H1 (cell line): ENCODE measurements at regions not wholly inside any gene's neighbourhood (a gene's known extent, or its start where the extent isn't known, plus 50 kb on each side); places are given as distances from the start of the nearest gene placed in this dataset. TPM values are rescaled to one million over a fixed set of nuclear protein-coding genes. Genes with fewer than 3 reads are reported as not detected.

Experiments
- ASH2L ChIP-seq: fragments of 200-600, 300-600 bp; sonication (generic); IDR thresholded peaks from one replicate; pipeline ENCODE4 v1.7.1; 2017; ENCODE audit warnings: low read length
- CBX8 ChIP-seq: fragments of 300-800, 300-1000 bp; sonication (generic); IDR thresholded peaks from 2 replicates; pipeline ENCODE4 v1.7.1; 2016; ENCODE audit warnings: low read depth, low read length, borderline replicate concordance
- CEBPB ChIP-seq: IDR thresholded peaks from 2 replicates; pipeline ENCODE4 v1.6.1; 2012; ENCODE audit warnings: low read depth, low read length
- EZH2 ChIP-seq: fragments of 200-600 bp; sonication (generic); IDR thresholded peaks from 2 replicates; pipeline ENCODE4 v1.7.1; 2012; ENCODE audit warnings: low read depth, mild to moderate bottlenecking, moderate library complexity, low read length, inconsistent platforms; ENCODE audit not compliant: severe bottlenecking
- HDAC6 ChIP-seq: IDR thresholded peaks from one replicate; pipeline ENCODE4 v1.7.1; 2012; ENCODE audit warnings: low read depth, mild to moderate bottlenecking, inconsistent platforms, low read length, moderate library complexity
- NANOG ChIP-seq: IDR thresholded peaks from 2 replicates; pipeline ENCODE4 v1.6.1; 2011; ENCODE audit warnings: low read length, low read depth, mild to moderate bottlenecking, inconsistent platforms; ENCODE audit not compliant: insufficient read depth, poor library complexity, severe bottlenecking
- NRF1 ChIP-seq: IDR thresholded peaks from 2 replicates; pipeline ENCODE4 v1.6.1; 2011; ENCODE audit warnings: mild to moderate bottlenecking, low read depth, low read length, improper control_type of control experiment
- POLR2AphosphoS5 ChIP-seq: IDR thresholded peaks from 2 replicates; pipeline ENCODE4 v1.6.1; 2011; ENCODE audit warnings: low read depth, low read length
- RAD21 ChIP-seq, 2 experiments: IDR thresholded peaks in 1 of 2; conservative IDR thresholded peaks in 1 of 2; 2 replicates each; pipeline ENCODE4 v1.6.1; 2011; ENCODE audit warnings: low read depth in 2 of 2, low read length in 2 of 2, improper control_type of control experiment in 1 of 2, inconsistent platforms in 1 of 2, mild to moderate bottlenecking in 1 of 2, moderate library complexity in 1 of 2
- RNF2 ChIP-seq: fragments of 200-900, 300-1000 bp; sonication (generic); IDR thresholded peaks from 2 replicates; pipeline ENCODE4 v1.7.1; 2016; ENCODE audit warnings: borderline replicate concordance, low read depth, mild to moderate bottlenecking, antibody characterized with exemption, low read length; ENCODE audit not compliant: poor library complexity, severe bottlenecking; ENCODE audit errors: missing control alignments
- SUZ12 ChIP-seq: fragments of 200-600 bp; sonication (generic); IDR thresholded peaks from 2 replicates; pipeline ENCODE4 v1.6.1; 2012; ENCODE audit warnings: mild to moderate bottlenecking, inconsistent platforms, low read length, moderate library complexity, mixed read lengths
- TEAD4 ChIP-seq: IDR thresholded peaks from 2 replicates; pipeline ENCODE4 v1.6.1; 2012; ENCODE audit warnings: low read depth, low read length, inconsistent platforms, mixed read lengths
- YY1 ChIP-seq: IDR thresholded peaks from 2 replicates; pipeline ENCODE4 v1.6.1; 2011; ENCODE audit warnings: low read depth, mild to moderate bottlenecking, low read length
- small RNA-seq: library from polyadenylated mRNA; stranded (forward); fragments of <200 nt; extraction: miRNeasy Mini kit (QIAGEN cat#:217004); gene quantifications from one replicate; pipeline ENCODE3, GENCODE V24; 2013; ENCODE audit not compliant: insufficient read depth

DNA sequence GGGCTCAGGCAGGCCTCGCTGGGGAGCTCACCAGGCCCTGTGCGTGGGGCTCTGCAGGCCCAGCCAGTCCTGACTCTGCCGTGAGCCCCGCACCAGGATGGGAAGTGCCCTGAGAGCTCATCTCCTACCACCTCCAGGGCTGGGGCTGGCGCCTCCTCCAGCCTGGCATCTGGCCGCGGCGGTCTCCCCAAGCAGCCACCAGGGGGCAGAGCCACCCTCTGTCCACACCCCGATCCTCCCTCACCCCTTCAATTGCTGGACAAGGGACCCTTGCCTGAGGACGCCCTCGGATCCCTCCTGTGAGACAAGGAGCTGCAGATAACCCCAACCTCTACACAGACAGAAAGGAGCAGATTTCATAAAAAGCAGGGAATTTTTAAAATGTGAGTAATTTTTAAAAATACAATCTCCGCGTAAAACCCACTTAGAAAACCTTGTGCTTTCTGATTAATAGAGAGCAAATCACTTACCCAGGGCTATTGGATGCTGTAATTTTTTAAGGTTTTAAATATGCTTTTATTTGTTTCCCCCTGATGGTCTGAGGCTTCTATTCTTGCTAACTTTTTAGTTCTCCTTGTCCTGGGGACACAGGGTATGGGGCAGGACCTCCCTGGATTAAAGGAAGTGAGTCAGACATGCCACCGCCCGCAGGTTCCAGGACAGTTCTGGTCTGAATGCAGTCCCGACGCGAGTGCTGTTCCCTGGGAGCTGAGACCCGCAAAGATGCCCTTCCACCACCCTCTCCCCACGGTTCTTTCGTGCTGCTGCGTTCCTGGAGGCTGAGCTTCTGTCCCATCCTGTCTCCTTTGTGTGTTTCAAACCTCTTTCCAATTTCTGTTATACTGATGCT, 52.3 kb upstream of the CHRNA7 start (continued):
- TF ChIP-seq SUZ12 (no peak), RNF2 (no peak), POLR2AphosphoS5 (no peak), YY1 (0 out of 2 replicates have a peak, but pooled peaks have one; percentile 16), EZH2 (no peak), CEBPB (no peak), CBX8 (no peak), ASH2L (peak; percentile 15), TEAD4 (peak; percentile 15; the same call in 1 of the 2 replicates), HDAC6 (no peak), NRF1 (no peak), NANOG (no peak), RAD21 (IDR thresholded peaks at IDR 0.05 in 1 of 2, conservative IDR thresholded peaks at IDR 0.05 in 1 of 2; ENCODE audit: low read depth in 2 of 2, low read length in 2 of 2) (peak; percentile 85 to 92)

Small RNA genes in the stretch of these regions (small RNA-seq; reads per million reads assigned to genes)
- gene AC026951.2: not detected
- not detected for gene RF00425
